HG03442 (cell line): ENCODE measurements at regions not wholly inside any gene's neighbourhood (a gene's known extent, or its start where the extent isn't known, plus 50 kb on each side); places are given as distances from the start of the nearest gene placed in this dataset.

ENCODE experiments used
- ATAC-seq: cut with Tn5 transposase; IDR thresholded peaks from one replicate; pipeline ENCODE4 v1.9.1; 2021; ENCODE audit warnings: mild to moderate bottlenecking, moderate library complexity; ENCODE audit not compliant: unreplicated experiment

- no peak for ATAC-seq
These were observed 170.2 kb upstream of the ZMIZ1 start for GRCh38 chr10:78898341-78899097.

DNA sequence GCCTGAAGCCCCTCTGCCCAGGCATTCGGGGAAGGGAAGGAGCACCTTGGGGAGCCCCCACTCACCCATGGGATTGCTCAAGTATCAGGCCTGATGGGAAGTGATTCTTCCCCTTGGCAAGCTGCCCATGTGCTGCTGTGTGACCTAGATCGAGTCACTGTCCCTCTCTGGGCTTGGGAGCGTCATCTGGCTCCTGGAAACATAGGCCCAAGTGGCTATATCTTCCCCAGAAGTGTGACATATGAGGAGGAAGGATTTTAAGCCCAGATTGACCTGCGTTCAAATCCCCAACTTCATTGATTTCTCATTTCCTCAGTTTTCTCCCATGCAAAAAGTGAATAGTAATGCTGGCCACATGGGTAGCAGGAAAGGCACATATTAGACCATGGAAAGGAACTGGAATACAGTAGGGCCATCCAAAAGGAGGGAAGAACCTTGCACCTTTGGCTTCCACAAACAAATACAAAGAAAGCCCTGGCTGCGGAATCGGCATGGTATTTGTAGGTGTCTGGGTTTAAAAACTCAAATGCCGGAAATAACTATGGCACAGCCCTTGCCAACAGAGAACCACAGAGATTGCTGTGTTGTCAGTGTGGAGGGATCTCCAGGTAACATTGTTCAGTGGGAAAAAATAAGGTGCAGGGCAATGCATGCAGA lies 169.5 kb upstream of the ZMIZ1 start:
- no peak for ATAC-seq

DNA sequence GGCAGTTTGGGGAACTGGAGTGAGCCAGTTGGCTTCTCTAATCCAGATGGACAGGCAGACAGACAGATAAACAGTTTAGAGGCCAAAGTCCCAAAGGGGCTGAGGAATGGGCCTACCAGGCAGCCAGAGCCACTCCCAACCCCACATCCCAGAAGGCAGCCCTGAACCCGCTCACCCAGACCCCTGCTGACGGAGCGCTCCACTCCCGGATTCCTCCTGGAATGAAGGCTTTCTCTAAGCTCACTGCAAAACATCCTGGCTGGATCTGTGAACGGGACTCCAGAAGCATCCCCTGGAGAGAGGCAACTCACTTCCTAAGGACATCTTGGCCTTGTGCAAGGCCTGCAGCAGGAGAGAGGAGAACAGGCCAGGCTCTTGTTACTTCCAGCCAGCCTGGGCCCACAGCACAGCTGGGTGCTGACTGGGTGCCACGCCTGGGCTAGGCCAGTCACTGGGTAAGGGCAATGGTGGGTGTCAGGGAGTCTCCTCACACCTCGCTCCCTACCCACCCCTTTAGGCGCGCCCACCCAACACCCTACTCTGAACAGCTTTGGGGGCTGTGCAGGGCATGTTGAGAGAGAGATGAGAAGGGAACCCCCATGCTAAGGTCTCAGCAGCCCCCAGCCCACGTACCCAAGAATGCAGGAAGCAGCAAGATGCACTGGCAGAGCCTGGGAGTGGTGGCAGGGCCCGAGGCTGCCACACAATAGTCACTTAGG lies 168.6 kb upstream of the ZMIZ1 start:
- ATAC-seq = no peak

DNA sequence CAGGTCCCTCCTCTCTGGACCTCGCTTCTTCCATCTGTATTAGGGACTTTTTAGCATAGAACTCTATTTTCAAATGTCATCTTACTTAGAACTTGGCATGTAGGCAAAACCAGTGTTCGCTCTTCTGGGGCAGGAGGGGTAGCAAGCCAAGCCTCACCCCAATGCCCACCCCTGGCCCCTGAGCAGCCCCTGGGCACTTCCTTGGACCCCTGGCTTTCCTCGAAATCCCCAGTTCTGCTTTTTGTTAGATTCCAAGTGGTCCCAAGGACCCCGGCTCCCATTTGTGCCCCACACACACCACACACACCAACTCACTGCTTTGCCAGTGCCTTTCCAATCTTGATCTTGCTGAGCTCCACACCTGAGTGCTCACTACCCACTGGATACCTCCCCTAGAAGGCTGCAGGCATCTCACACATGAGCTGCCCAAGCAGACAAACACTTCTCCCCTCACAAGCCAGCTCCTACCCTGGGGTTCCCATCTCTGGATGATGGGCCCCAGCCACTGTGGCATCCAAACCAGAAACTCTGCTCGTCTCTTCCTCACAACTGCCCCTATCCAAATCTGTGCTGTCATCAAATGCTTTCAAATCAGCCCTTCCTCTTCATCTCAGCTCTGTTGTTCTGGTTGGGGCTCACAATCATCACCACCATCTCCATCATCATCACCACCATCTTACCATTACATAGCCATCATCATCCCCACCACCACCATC lies 167.9 kb upstream of the ZMIZ1 start:
- ATAC-seq = no peak

GRCh38 chr10:78901694-78902093 lies 167.1 kb upstream of the ZMIZ1 start:
- no peak for ATAC-seq

GRCh38 chr10:78902815-78903214 lies 166.0 kb upstream of the ZMIZ1 start:
- no peak for ATAC-seq

DNA sequence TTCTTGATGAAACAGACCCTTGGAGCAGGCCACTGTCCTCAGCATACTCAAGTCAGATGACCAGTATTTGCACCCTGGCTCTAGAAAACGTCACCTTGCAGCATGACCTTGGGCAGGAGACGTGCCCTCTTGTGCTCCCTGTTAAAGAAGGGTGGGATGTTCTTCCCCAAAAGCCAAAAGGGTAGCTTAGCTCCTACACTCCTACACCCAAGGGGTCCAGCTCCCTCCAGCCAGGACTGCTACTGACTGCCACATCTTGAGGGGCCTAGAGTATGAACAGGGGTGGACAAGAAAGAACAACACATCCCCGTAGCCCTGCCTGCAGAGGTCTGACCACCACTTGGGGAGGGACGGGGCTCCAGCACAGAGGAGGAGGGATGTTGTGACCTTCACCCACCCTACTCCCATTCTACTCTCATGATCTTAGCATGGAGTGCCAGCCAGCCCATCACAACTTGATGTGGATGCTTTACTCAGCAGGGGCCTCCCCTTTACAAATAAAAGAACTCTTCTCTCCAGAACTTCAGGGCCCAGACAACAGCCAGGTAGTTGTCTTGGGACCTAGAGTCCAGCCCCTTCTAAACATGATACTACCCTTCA lies 165.3 kb upstream of the ZMIZ1 start:
- ATAC-seq = no peak

- no peak for ATAC-seq
These were observed 164.6 kb upstream of the ZMIZ1 start for GRCh38 chr10:78904196-78904595.

DNA sequence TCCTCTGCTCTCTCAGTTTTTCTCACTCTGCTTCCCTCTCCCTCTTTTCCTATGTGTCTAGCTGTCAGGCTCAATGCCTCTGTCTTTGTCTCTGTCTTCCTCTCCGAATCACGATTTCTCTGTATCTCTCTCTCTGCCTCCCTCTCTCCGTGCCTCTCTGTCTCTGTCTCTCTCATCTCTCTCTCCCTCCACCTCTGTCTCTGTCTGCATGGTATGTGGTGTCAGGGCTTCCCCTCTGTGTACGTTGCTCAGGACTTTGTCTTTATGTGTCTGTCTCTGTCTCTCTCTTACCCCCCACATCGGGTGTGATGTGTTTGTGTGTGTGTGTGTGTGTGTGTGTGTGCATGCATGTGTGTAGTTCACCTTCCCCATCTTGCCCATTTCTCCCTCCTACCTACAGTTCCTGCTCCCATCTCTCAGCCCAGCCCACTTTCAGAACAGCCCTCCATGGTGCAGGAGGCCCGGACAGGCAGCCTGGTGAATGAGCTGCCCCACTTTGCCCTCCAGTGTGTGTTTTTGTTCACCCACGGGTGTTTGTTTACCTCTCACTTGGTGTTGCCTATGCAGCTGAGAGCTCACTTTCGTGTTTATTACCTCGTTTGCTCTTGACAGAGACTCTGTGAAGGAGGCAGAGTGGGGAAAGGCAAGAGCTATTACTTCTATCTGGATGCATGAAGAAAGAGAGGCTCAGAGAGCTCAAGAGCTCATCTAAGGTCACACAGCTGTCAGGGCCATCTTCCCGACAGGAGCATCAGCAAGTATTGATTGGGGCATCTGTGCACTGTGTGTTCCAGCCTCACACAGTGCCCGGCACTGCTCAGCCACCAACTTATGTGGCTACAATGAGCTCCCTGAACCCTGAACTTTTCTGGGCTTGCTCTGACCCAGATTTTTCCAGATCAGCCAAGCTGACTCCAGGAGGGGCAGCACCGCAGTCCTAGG lies 163.5 kb upstream of the ZMIZ1 start:
- no peak for ATAC-seq

DNA sequence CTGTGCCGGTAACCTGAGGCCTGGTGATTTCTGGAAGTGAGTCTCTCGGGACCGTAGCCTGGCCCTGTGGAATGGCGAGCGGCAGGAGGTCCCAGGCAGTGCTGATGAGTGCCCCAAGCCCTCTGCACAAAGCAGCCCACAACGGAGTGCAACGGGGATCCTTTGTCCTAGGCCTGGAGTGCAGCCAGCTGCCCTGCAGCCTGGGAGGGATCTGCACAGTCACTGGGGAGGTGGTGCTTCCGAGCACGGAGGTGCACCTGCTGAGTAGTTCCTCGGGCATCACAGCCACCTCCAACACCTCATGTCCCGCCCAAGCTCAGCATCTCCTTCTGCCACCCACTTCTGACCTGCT lies 162.8 kb upstream of the ZMIZ1 start:
- ATAC-seq = no peak

GRCh38 chr10:78906734-78907390 lies 161.9 kb upstream of the ZMIZ1 start:
- no peak for ATAC-seq

DNA sequence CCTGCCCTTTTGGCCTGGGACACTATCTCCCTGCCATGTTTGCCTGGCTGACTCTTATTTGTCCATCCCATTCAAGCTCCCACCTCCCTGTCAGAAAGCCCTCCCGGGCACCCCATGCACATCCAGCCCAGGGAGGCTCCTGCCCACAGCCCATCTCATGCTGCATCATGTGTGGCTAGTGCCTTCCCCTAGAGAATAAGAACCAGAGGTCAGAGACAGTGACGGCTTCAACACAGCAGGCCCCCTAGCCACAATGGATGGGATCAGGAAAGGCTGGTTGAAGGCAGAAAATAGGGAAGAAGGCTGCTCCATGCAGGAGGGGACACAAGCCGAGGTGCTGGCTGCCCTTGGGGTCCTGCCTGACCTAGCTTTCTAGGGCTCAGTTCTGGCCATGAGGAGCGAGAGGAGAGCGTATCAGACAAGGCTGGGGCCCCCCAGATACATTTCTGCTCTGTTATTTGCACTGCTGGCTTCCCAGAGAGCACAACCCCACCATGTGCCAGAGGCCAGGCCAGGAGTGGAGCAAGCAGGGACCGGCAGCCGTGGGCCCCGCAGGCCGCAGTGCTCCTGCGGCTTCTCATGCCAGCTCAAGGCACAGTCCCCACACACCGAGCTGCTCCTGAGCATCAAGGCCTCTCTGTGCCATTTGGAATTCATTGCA lies 161.1 kb upstream of the ZMIZ1 start:
- no peak for ATAC-seq

DNA sequence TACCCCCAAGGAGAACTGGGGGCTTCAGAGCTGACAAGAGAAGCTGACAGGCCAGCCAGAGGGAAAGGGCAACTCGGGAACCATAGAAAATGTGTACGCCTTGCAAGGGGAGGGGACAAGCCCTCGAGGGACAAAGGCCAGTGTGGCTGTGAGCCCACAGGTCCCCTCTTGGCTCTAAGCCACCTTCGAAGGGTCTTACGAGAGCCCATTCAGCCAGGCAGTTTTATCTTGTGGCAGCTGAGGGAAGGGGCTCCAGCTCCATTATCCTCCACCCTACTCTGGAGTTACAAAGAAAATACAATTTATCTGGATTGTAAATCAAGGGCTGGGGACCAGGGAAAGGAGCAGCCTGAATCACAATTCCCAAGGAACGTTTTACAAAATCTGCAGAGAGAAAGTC lies 159.5 kb upstream of the ZMIZ1 start:
- no peak for ATAC-seq

GRCh38 chr10:78910021-78910420 lies 158.7 kb upstream of the ZMIZ1 start:
- ATAC-seq = no peak

GRCh38 chr10:78910476-78910875 lies 158.3 kb upstream of the ZMIZ1 start:
- ATAC-seq = no peak

DNA sequence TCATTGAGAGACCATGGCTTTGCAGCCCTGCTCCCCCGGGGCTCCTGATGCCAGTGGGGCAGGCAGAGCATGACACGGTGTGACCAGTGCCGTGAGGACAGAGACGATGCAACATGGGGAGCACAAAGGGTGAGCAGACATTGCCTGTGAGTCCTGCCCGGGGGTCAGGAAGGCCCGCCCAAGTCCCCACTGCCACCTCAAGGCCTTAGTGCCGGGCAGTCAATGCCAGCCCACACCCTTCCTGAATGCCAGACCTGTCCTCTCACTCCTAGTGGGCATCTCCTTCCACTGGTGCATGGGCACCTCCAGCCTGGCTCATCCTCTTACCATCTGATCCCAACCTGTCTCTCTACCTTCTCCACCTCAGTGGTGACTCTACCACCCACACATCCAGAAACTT lies 157.9 kb upstream of the ZMIZ1 start:
- no peak for ATAC-seq

GRCh38 chr10:78911533-78912340 lies 157.0 kb upstream of the ZMIZ1 start:
- ATAC-seq = no peak
